ENCODE measurements at regions not wholly inside any gene's neighbourhood (a gene's known extent, or its start where the extent isn't known, plus 50 kb on each side); places are given as distances from the start of the nearest gene placed in this dataset.

- H3K4me1 Mint-ChIP-seq (ENCODE audit: low read depth), result peaks cover 4% of the 10 kb centered on the region
- H3K36me3 Mint-ChIP-seq (ENCODE audit: low read depth), result no peaks in the 10 kb centered on the region
- H3K27ac Mint-ChIP-seq (ENCODE audit: unreplicated experiment), result no peak overlapping the region
- DNase-seq (ENCODE audit: low spot score), result no peak
- H3K9me3 Mint-ChIP-seq (ENCODE audit: low read depth), result peaks cover 4% of the 10 kb centered on the region
- no peak overlapping the region for H3K4me3 Mint-ChIP-seq (ENCODE audit: unreplicated experiment)
- no peak for TF ChIP-seq CTCF (IDR thresholded peaks at IDR 0.05)
- H3K27me3 Mint-ChIP-seq (ENCODE audit: low read depth), result peaks cover 2% of the 10 kb centered on the region
These were observed 121.6 kb upstream of the AADACL2 start for GRCh38 chr3:151612115-151612514.

DNA sequence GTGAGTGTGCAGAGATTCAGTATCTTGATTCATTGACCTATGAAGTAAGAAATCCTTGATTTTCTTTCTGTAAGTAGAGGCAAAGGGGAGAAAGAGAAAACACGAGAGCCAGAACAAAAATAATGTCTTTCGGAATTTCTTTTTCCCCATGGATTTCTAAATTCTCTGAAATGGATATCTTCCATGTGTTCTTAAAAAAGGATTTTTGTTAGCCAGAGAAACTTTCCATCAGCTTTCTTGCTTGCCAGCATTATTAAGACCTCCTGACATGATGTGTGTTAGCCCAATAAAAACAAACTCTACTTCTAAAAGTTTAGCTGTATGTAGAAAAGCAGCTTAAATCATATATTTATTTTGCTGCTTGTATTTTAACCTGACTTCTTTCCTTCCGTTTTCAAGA, 122.3 kb upstream of the AADACL2 start:
- H3K4me3 Mint-ChIP-seq (ENCODE audit: unreplicated experiment), result no peak overlapping the region
- no peak for TF ChIP-seq CTCF (IDR thresholded peaks at IDR 0.05)
- H3K9me3 Mint-ChIP-seq (ENCODE audit: low read depth), result peaks cover 4% of the 10 kb centered on the region
- peaks cover 4% of the 10 kb centered on the region for H3K4me1 Mint-ChIP-seq (ENCODE audit: low read depth)
- no peak overlapping the region for H3K27ac Mint-ChIP-seq (ENCODE audit: unreplicated experiment)
- H3K36me3 Mint-ChIP-seq (ENCODE audit: low read depth), result no peaks in the 10 kb centered on the region
- DNase-seq (ENCODE audit: low spot score), result no peak
- peaks cover 3% of the 10 kb centered on the region for H3K27me3 Mint-ChIP-seq (ENCODE audit: low read depth)

DNA sequence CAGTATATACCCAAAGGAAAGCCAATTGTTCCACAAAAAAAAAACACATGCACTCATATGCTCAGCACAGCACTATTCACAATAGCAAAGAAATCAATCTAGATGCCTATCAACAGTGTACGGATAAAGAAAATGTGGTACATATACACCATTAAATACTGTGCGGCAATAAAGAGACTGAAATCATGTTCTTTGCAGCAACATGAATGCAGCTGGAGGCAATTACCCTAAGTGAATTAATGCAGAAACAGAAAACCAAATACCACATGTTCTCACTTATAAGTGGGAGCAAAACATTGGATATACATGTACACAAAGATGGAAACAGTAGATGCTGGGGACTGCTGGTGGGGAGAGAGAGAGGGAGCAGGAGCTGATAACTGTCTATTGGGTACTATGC, 124.2 kb upstream of the AADACL2 start:
- H3K36me3 Mint-ChIP-seq (ENCODE audit: low read depth), result no peaks in the 10 kb centered on the region
- H3K4me3 Mint-ChIP-seq (ENCODE audit: unreplicated experiment), result no peak overlapping the region

DNA sequence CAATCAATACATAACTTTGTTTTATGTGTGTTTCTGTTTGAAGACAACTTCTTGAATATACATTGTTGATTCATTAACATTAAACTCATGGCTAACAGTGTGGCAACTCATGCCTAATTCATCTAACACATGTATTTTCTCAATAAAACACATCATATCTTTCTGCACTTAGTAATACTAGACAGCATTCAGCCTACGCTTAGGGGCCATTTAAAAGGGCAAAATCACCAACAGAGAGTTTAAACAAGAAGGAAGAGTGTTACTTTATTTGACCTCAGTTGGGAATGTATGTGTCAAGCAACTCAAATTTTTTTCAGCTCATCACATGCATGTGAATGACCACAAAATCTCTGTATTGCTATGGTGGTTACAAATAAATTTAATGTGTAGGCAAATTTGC, 128.8 kb upstream of the AADACL2 start:
- peaks cover under 1% of the 10 kb centered on the region for H3K9me3 Mint-ChIP-seq (ENCODE audit: low read depth)
- H3K27ac Mint-ChIP-seq (ENCODE audit: unreplicated experiment), result no peak overlapping the region
- TF ChIP-seq CTCF (IDR thresholded peaks at IDR 0.05), result no peak
- H3K36me3 Mint-ChIP-seq (ENCODE audit: low read depth), result no peaks in the 10 kb centered on the region
- no peaks in the 10 kb centered on the region for H3K4me1 Mint-ChIP-seq (ENCODE audit: low read depth)
- H3K27me3 Mint-ChIP-seq (ENCODE audit: low read depth), result peaks cover 4% of the 10 kb centered on the region
- H3K4me3 Mint-ChIP-seq (ENCODE audit: unreplicated experiment), result no peak overlapping the region
- DNase-seq (ENCODE audit: low spot score), result no peak

More for the DNA sequence above, 124.2 kb upstream of the AADACL2 start:
- Mint-ChIP-seq H3K9me3 (ENCODE audit: low read depth) (peaks cover 4% of the 10 kb centered on the region), H3K4me1 (ENCODE audit: low read depth) (peaks cover 4% of the 10 kb centered on the region), H3K27ac (ENCODE audit: unreplicated experiment) (no peak overlapping the region), H3K27me3 (ENCODE audit: low read depth) (peaks cover 4% of the 10 kb centered on the region)
- no peak for DNase-seq (ENCODE audit: low spot score)
- TF ChIP-seq CTCF (IDR thresholded peaks at IDR 0.05), result no peak

DNA sequence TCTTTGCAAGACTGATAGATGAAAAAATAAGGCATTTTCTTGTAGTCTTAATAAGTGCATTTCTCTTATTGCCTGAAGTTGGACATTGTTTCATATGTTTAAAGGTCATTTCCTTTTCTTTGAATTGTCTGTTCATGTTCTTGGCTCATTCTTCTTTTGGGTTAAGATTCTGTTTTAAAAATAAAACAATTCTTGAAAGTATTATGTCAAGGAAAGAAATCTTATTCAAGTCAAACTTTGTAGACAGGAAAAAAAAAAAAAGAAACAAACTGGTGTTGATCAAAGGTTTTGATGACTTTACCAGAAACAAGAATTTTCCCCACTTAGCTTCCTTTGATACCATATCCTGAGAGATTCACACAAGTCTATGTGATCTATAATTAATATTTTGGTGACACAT, 132.9 kb upstream of the AADACL2 start:
- DNase-seq (ENCODE audit: low spot score), result no peak
- no peak overlapping the region for H3K4me3 Mint-ChIP-seq (ENCODE audit: unreplicated experiment)
- TF ChIP-seq CTCF (IDR thresholded peaks at IDR 0.05), result no peak
- H3K4me1 Mint-ChIP-seq (ENCODE audit: low read depth), result no peaks in the 10 kb centered on the region
- H3K36me3 Mint-ChIP-seq (ENCODE audit: low read depth), result no peaks in the 10 kb centered on the region
- no peak overlapping the region for H3K27ac Mint-ChIP-seq (ENCODE audit: unreplicated experiment)
- H3K9me3 Mint-ChIP-seq (ENCODE audit: low read depth), result no peaks in the 10 kb centered on the region
- H3K27me3 Mint-ChIP-seq (ENCODE audit: low read depth), result no peaks in the 10 kb centered on the region
